Liver (tissue), 8 donors: ENCODE measurements at regions not wholly inside any gene's neighbourhood (a gene's known extent, or its start where the extent isn't known, plus 50 kb on each side); places are given as distances from the start of the nearest gene placed in this dataset.

ENCODE experiments used
- DNase-seq: peaks from one replicate; pipeline ENCODE4 v3.0.0-alpha.2; 2017; ENCODE audit warnings: low spot score
- H3K27ac ChIP-seq, 2 donors: one replicate each; pipeline ENCODE4 v1.7.0; 2013; ENCODE audit warnings: inconsistent platforms in 2 of 2, low read length in 2 of 2, control low read depth in 1 of 2, low read depth in 1 of 2, mild to moderate bottlenecking in 1 of 2
- H3K27me3 ChIP-seq, 4 donors: one replicate each; pipeline versions ENCODE4 v1.6.1 to v1.7.0; 2013; ENCODE audit warnings: low read length in 3 of 4, inconsistent platforms in 1 of 4, mild to moderate bottlenecking in 1 of 4, moderate library complexity in 1 of 4; ENCODE audit not compliant: control insufficient read depth in 4 of 4, insufficient read depth in 4 of 4
- H3K36me3 ChIP-seq, 4 donors: one replicate each; pipeline versions ENCODE4 v1.6.1 to v1.7.0; 2013; ENCODE audit warnings: low read length in 3 of 4, mild to moderate bottlenecking in 3 of 4, low read depth in 1 of 4, moderate library complexity in 1 of 4; ENCODE audit not compliant: control insufficient read depth in 4 of 4, insufficient read depth in 3 of 4
- H3K4me1 ChIP-seq, 4 donors: one replicate each; pipeline versions ENCODE4 v1.6.1 to v1.7.0; 2013; ENCODE audit warnings: low read length in 3 of 4, mild to moderate bottlenecking in 3 of 4, moderate library complexity in 1 of 4; ENCODE audit not compliant: control insufficient read depth in 4 of 4, insufficient read depth in 4 of 4
- H3K4me3 ChIP-seq, 3 donors: one replicate each; pipeline versions ENCODE4 v1.6.1 to v1.7.0; 2013; ENCODE audit warnings: low read length in 3 of 3, control low read depth in 1 of 3, low read depth in 1 of 3, mild to moderate bottlenecking in 1 of 3
- H3K9ac ChIP-seq, 2 donors: one replicate each; pipeline ENCODE4 v1.7.0; 2013; ENCODE audit warnings: low read length in 2 of 2, mild to moderate bottlenecking in 2 of 2, moderate library complexity in 2 of 2, control low read depth in 1 of 2, low read depth in 1 of 2
- H3K9me3 ChIP-seq, 4 donors: one replicate each; pipeline versions ENCODE4 v1.6.1 to v1.7.0; 2013; ENCODE audit warnings: low read length in 3 of 4; ENCODE audit not compliant: control insufficient read depth in 4 of 4
- ATF3 ChIP-seq: IDR thresholded peaks from 2 replicates; pipeline ENCODE4 v1.6.1; 2016; ENCODE audit warnings: antibody characterized with exemption
- CTCF ChIP-seq: fragments of 150-350 bp; IDR thresholded peaks from 2 replicates; pipeline ENCODE4 v1.5.1; 2017; ENCODE audit warnings: improper control_type of control experiment, low read depth, low read length; ENCODE audit not compliant: missing input control
- EGR1 ChIP-seq, 2 donors: IDR thresholded peaks; 2 replicates each; pipeline ENCODE4 v1.6.1; 2016 to 2018; ENCODE audit warnings: antibody characterized with exemption in 2 of 2, low read depth in 2 of 2
- FOXA1 ChIP-seq: IDR thresholded peaks from 2 replicates; pipeline ENCODE4 v1.6.1; 2016; ENCODE audit warnings: antibody characterized with exemption
- FOXA2 ChIP-seq: IDR thresholded peaks from 2 replicates; pipeline ENCODE4 v1.6.1; 2016; ENCODE audit warnings: antibody characterized with exemption
- GABPA ChIP-seq, 2 donors: IDR thresholded peaks in 1 of 2; conservative IDR thresholded peaks in 1 of 2; 2 replicates each; pipeline ENCODE4 v1.6.1; 2016; ENCODE audit warnings: antibody characterized with exemption in 2 of 2, mild to moderate bottlenecking in 1 of 2, moderate library complexity in 1 of 2
- HNF4A ChIP-seq, 2 donors: conservative IDR thresholded peaks; 2 replicates each; pipeline ENCODE4 v1.6.1; 2016; ENCODE audit warnings: antibody characterized with exemption in 2 of 2, mild to moderate bottlenecking in 2 of 2
- HNF4G ChIP-seq: IDR thresholded peaks from 2 replicates; pipeline ENCODE4 v1.6.1; 2016; ENCODE audit warnings: antibody characterized with exemption
- JUND ChIP-seq, 2 donors: IDR thresholded peaks; 2 replicates each; pipeline ENCODE4 v1.6.1; 2016; ENCODE audit warnings: antibody characterized with exemption in 2 of 2
- MAX ChIP-seq: IDR thresholded peaks from 2 replicates; pipeline ENCODE4 v1.6.1; 2016; ENCODE audit warnings: antibody characterized with exemption
- NR2F2 ChIP-seq: IDR thresholded peaks from 2 replicates; pipeline ENCODE4 v1.6.1; 2016; ENCODE audit warnings: antibody characterized with exemption
- RAD21 ChIP-seq, 2 donors: IDR thresholded peaks; 2 replicates each; pipeline ENCODE4 v1.6.1; 2016; ENCODE audit warnings: antibody characterized with exemption in 2 of 2, mild to moderate bottlenecking in 2 of 2
- REST ChIP-seq: IDR thresholded peaks from 2 replicates; pipeline ENCODE4 v1.6.1; 2016; ENCODE audit warnings: antibody characterized with exemption, mild to moderate bottlenecking
- RXRA ChIP-seq, 2 donors: IDR thresholded peaks; 2 replicates each; pipeline ENCODE4 v1.6.1; 2017 to 2018; ENCODE audit warnings: antibody characterized with exemption in 2 of 2, mild to moderate bottlenecking in 1 of 2
- SP1 ChIP-seq: IDR thresholded peaks from 2 replicates; pipeline ENCODE4 v1.6.1; 2018; ENCODE audit warnings: antibody characterized with exemption, mild to moderate bottlenecking
- TAF1 ChIP-seq: conservative IDR thresholded peaks from 2 replicates; pipeline ENCODE4 v1.6.1; 2016; ENCODE audit warnings: antibody characterized with exemption, mild to moderate bottlenecking
- YY1 ChIP-seq: IDR thresholded peaks from 2 replicates; pipeline ENCODE4 v1.6.1; 2016; ENCODE audit warnings: antibody characterized with exemption, mild to moderate bottlenecking
- ZBTB33 ChIP-seq: IDR thresholded peaks from 2 replicates; pipeline ENCODE4 v1.6.1; 2016; ENCODE audit warnings: antibody characterized with exemption
- WGBS: extraction: QIAGEN DNeasy Blood & Tissue Kit; methylation state at CpG from one replicate; pipeline ENCODE4 v1.1.7; 2013; 5-methylcytosine and 5-hydroxymethylcytosine counted together
- donor health status: healthy.
- donor health status: healthy.
- donor health status: healthy.
- donor health status: healthy.
- donor health status: healthy.

- TF ChIP-seq EGR1 (IDR thresholded peaks at IDR 0.05; ENCODE audit: low read depth in 2 of 2) (no peak), FOXA1 (no peak), FOXA2 (no peak), MAX (no peak), JUND (IDR thresholded peaks at IDR 0.05) (no peak), CTCF (no peak), SP1 (no peak), ATF3 (no peak), HNF4A (conservative IDR thresholded peaks at IDR 0.05) (no peak), RXRA (IDR thresholded peaks at IDR 0.05) (no peak), RAD21 (IDR thresholded peaks at IDR 0.05) (no peak), NR2F2 (no peak), REST (no peak), TAF1 (no peak), GABPA (IDR thresholded peaks at IDR 0.05 in 1 of 2, conservative IDR thresholded peaks at IDR 0.05 in 1 of 2) (no peak), YY1 (no peak), ZBTB33 (no peak), HNF4G (no peak)
- WGBS: 32% methylated on average over 2 of the region's 2 CpGs
- H3K27ac ChIP-seq: no peak overlapping the region
- DNase-seq: no peak
- H3K9ac ChIP-seq: no peak overlapping the region
- H3K4me1 ChIP-seq: no peaks in the 10 kb centered on the region
- no peaks in the 10 kb centered on the region for H3K9me3 ChIP-seq
- H3K27me3 ChIP-seq: peaks cover 0 to 2% (median 0%) of the 10 kb centered on the region in 4 donors
- H3K36me3 ChIP-seq: no peaks in the 10 kb centered on the region
- H3K4me3 ChIP-seq: no peak overlapping the region
These were observed 554.7 kb upstream of the PHF14 start for GRCh38 chr7:10418985-10419384.

GRCh38 chr7:10429031-10429430 lies 544.6 kb upstream of the PHF14 start:
- H3K27ac ChIP-seq: no peak overlapping the region
- no peaks in the 10 kb centered on the region for H3K36me3 ChIP-seq
- H3K27me3 ChIP-seq: no peaks in the 10 kb centered on the region
- no peak for DNase-seq
- H3K9ac ChIP-seq: no peak overlapping the region
- TF ChIP-seq ZBTB33: no peak
- no peak for TF ChIP-seq MAX
- TF ChIP-seq EGR1 (IDR thresholded peaks at IDR 0.05; ENCODE audit: low read depth in 2 of 2): no peak
- TF ChIP-seq JUND (IDR thresholded peaks at IDR 0.05): no peak
- TF ChIP-seq ATF3: no peak
- TF ChIP-seq NR2F2: no peak
- no peak for TF ChIP-seq RAD21 (IDR thresholded peaks at IDR 0.05)
- no peak for TF ChIP-seq TAF1
- no peak for TF ChIP-seq SP1
- no peak for TF ChIP-seq CTCF
- H3K9me3 ChIP-seq: no peaks in the 10 kb centered on the region
- WGBS: 21% methylated on average over 2 of the region's 2 CpGs
- H3K4me1 ChIP-seq: no peaks in the 10 kb centered on the region
- H3K4me3 ChIP-seq: no peak overlapping the region
